Neural cell (in vitro differentiated cells): ENCODE measurements at regions not wholly inside any gene's neighbourhood (a gene's known extent, or its start where the extent isn't known, plus 50 kb on each side); places are given as distances from the start of the nearest gene placed in this dataset.

Source experiments
- H2AFZ ChIP-seq: fragments of 200-600, 300-800 bp; sonication (generic), shearing (Covaris generic); 2 replicates; pipeline ENCODE4 v1.6.0; 2014; ENCODE audit warnings: low read depth, mild to moderate bottlenecking, antibody characterized with exemption, low read length, moderate library complexity
- H3F3A ChIP-seq: fragments of 200-600 bp; shearing (Covaris generic); 2 replicates; pipeline ENCODE4 v1.6.1; 2016; ENCODE audit warnings: mild to moderate bottlenecking, moderate library complexity, mixed read lengths, antibody characterized with exemption, low read length; ENCODE audit not compliant: insufficient read depth, poor library complexity, severe bottlenecking
- H3K27ac ChIP-seq: fragments of 200-600, 300-800 bp; sonication (generic), shearing (Covaris generic); 2 replicates; pipeline ENCODE4 v1.5.1; 2014; ENCODE audit warnings: mild to moderate bottlenecking, low read length, moderate library complexity
- H3K27me3 ChIP-seq: fragments of 300-800, 200-600 bp; sonication (generic), shearing (Covaris generic); 2 replicates; pipeline ENCODE4 v1.6.0; 2014; ENCODE audit warnings: mild to moderate bottlenecking, low read depth, low read length, moderate library complexity; ENCODE audit not compliant: insufficient read depth
- H3K36me3 ChIP-seq: fragments of 300-800, 200-600 bp; sonication (generic), shearing (Covaris generic); 2 replicates; pipeline ENCODE4 v1.5.1; 2014; ENCODE audit warnings: mild to moderate bottlenecking, antibody characterized with exemption, low read length, moderate library complexity; ENCODE audit not compliant: insufficient read depth
- H3K4me2 ChIP-seq: fragments of 300-800, 200-600 bp; sonication (generic), shearing (Covaris generic); 2 replicates; pipeline ENCODE4 v1.6.0; 2014; ENCODE audit warnings: mild to moderate bottlenecking, low read length
- H3K4me3 ChIP-seq: fragments of 300-800, 200-600 bp; sonication (generic), shearing (Covaris generic); 2 replicates; pipeline ENCODE4 v1.5.1; 2014; ENCODE audit warnings: mild to moderate bottlenecking, low read length, moderate library complexity
- H3K79me2 ChIP-seq: fragments of 200-600 bp; shearing (Covaris generic); replicated peaks from 2 replicates; pipeline ENCODE4 v1.6.0; 2014; ENCODE audit warnings: mild to moderate bottlenecking, low read length, moderate library complexity; ENCODE audit not compliant: insufficient read depth
- H3K9ac ChIP-seq: fragments of 300-800, 200-600 bp; sonication (generic), shearing (Covaris generic); 2 replicates; pipeline ENCODE4 v1.6.1; 2016; ENCODE audit warnings: mild to moderate bottlenecking, low read length, mixed read lengths
- H3K9me2 ChIP-seq: fragments of 200-600 bp; shearing (Covaris generic); 2 replicates; pipeline ENCODE4 v1.6.1; 2016; ENCODE audit warnings: mild to moderate bottlenecking, low read length, mixed read lengths; ENCODE audit not compliant: insufficient read depth
- H3K9me3 ChIP-seq: fragments of 200-600, 300-800 bp; sonication (generic), shearing (Covaris generic); 2 replicates; pipeline ENCODE4 v1.6.1; 2016; ENCODE audit warnings: mild to moderate bottlenecking, mixed run types, low read length, moderate library complexity, mixed read lengths
- H4K20me1 ChIP-seq: fragments of 200-600 bp; shearing (Covaris generic); 2 replicates; pipeline ENCODE4 v1.6.1; 2016; ENCODE audit warnings: mild to moderate bottlenecking, mixed run types; ENCODE audit not compliant: insufficient read depth
- EP300 ChIP-seq: fragments of 450-650 bp; conservative IDR thresholded peaks from 2 replicates; pipeline ENCODE4 v1.6.1; 2014; ENCODE audit warnings: antibody characterized with exemption, mild to moderate bottlenecking, moderate library complexity; ENCODE audit not compliant: poor library complexity, severe bottlenecking
- EZH2 ChIP-seq: fragments of 200-600, 300-800 bp; shearing (Covaris generic), sonication (generic); IDR thresholded peaks from 2 replicates; pipeline ENCODE4 v1.6.1; 2014; ENCODE audit warnings: antibody characterized with exemption, low read length, borderline replicate concordance, mild to moderate bottlenecking; ENCODE audit not compliant: insufficient read depth, poor library complexity, severe bottlenecking
- MXI1 ChIP-seq: fragments of 450-650 bp; conservative IDR thresholded peaks from 2 replicates; pipeline ENCODE4 v1.6.1; 2014; ENCODE audit warnings: antibody characterized with exemption, mild to moderate bottlenecking; ENCODE audit not compliant: poor library complexity, severe bottlenecking
- POLR2AphosphoS5 ChIP-seq: IDR thresholded peaks from 2 replicates; pipeline ENCODE4 v1.6.1; 2012
- RAD21 ChIP-seq: fragments of 450-650 bp; conservative IDR thresholded peaks from 2 replicates; pipeline ENCODE4 v1.6.1; 2014; ENCODE audit warnings: antibody characterized with exemption, mild to moderate bottlenecking, moderate library complexity
- SMC3 ChIP-seq: fragments of 450-650 bp; conservative IDR thresholded peaks from 2 replicates; pipeline ENCODE4 v1.6.1; 2014; ENCODE audit warnings: antibody characterized with exemption, mild to moderate bottlenecking, moderate library complexity; ENCODE audit not compliant: poor library complexity
- TAF1 ChIP-seq: IDR thresholded peaks from 2 replicates; pipeline ENCODE4 v1.6.1; 2012; ENCODE audit warnings: low read depth
- TF ChIP-seq, protein P1 (sequence below): fragments of 450-650 bp; IDR thresholded peaks from 2 replicates; pipeline ENCODE4 v1.5.1; 2014; ENCODE audit warnings: antibody characterized with exemption, mild to moderate bottlenecking, moderate library complexity; ENCODE audit not compliant: poor library complexity, severe bottlenecking
- TF ChIP-seq, protein P2 (sequence below): IDR thresholded peaks from 2 replicates; pipeline ENCODE4 v1.6.1; 2012; ENCODE audit warnings: borderline replicate concordance

DNA sequence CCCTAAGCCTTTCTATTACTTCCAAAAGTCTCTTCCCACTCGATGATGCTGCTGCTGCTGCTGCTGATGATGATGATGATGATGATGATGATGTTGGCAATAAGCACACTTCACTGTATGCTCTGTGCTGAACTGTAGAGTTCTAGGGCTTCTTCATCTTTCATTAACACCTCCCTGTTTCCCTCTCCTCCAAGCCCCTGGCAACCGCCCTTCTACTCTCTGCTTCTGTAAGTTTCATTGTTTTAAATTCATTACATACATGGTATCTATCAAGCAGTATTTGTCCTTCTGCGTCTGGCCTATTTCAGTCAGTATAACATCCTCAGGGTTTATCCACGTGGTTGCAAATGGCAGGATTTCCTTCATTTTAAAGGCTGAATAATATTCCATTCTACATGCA, 100.2 kb downstream of the THBS2 start:
- no peak overlapping the region for H3K4me3 ChIP-seq
- H3K9ac ChIP-seq = no peak overlapping the region
- no peaks in the 10 kb centered on the region for H3K36me3 ChIP-seq
- no peak for TF ChIP-seq RAD21
- no peak for TF ChIP-seq EP300
- TF ChIP-seq, protein P1, sequence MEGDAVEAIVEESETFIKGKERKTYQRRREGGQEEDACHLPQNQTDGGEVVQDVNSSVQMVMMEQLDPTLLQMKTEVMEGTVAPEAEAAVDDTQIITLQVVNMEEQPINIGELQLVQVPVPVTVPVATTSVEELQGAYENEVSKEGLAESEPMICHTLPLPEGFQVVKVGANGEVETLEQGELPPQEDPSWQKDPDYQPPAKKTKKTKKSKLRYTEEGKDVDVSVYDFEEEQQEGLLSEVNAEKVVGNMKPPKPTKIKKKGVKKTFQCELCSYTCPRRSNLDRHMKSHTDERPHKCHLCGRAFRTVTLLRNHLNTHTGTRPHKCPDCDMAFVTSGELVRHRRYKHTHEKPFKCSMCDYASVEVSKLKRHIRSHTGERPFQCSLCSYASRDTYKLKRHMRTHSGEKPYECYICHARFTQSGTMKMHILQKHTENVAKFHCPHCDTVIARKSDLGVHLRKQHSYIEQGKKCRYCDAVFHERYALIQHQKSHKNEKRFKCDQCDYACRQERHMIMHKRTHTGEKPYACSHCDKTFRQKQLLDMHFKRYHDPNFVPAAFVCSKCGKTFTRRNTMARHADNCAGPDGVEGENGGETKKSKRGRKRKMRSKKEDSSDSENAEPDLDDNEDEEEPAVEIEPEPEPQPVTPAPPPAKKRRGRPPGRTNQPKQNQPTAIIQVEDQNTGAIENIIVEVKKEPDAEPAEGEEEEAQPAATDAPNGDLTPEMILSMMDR = no peak
- TF ChIP-seq MXI1 = no peak
- TF ChIP-seq, protein P2, sequence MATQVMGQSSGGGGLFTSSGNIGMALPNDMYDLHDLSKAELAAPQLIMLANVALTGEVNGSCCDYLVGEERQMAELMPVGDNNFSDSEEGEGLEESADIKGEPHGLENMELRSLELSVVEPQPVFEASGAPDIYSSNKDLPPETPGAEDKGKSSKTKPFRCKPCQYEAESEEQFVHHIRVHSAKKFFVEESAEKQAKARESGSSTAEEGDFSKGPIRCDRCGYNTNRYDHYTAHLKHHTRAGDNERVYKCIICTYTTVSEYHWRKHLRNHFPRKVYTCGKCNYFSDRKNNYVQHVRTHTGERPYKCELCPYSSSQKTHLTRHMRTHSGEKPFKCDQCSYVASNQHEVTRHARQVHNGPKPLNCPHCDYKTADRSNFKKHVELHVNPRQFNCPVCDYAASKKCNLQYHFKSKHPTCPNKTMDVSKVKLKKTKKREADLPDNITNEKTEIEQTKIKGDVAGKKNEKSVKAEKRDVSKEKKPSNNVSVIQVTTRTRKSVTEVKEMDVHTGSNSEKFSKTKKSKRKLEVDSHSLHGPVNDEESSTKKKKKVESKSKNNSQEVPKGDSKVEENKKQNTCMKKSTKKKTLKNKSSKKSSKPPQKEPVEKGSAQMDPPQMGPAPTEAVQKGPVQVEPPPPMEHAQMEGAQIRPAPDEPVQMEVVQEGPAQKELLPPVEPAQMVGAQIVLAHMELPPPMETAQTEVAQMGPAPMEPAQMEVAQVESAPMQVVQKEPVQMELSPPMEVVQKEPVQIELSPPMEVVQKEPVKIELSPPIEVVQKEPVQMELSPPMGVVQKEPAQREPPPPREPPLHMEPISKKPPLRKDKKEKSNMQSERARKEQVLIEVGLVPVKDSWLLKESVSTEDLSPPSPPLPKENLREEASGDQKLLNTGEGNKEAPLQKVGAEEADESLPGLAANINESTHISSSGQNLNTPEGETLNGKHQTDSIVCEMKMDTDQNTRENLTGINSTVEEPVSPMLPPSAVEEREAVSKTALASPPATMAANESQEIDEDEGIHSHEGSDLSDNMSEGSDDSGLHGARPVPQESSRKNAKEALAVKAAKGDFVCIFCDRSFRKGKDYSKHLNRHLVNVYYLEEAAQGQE = no peak
- no peak for TF ChIP-seq SMC3
- TF ChIP-seq TAF1 = no peak
- no peak for TF ChIP-seq POLR2AphosphoS5
- TF ChIP-seq EZH2 = no peak
- H3K4me2 ChIP-seq = no peak overlapping the region
- H2AFZ ChIP-seq = no peak overlapping the region
- no peaks in the 10 kb centered on the region for H4K20me1 ChIP-seq
- no peaks in the 10 kb centered on the region for H3K79me2 ChIP-seq
- no peaks in the 10 kb centered on the region for H3K27me3 ChIP-seq
- no peaks in the 10 kb centered on the region for H3F3A ChIP-seq
- H3K9me2 ChIP-seq = no peaks in the 10 kb centered on the region
- no peaks in the 10 kb centered on the region for H3K9me3 ChIP-seq
- H3K27ac ChIP-seq = no peak overlapping the region

DNA sequence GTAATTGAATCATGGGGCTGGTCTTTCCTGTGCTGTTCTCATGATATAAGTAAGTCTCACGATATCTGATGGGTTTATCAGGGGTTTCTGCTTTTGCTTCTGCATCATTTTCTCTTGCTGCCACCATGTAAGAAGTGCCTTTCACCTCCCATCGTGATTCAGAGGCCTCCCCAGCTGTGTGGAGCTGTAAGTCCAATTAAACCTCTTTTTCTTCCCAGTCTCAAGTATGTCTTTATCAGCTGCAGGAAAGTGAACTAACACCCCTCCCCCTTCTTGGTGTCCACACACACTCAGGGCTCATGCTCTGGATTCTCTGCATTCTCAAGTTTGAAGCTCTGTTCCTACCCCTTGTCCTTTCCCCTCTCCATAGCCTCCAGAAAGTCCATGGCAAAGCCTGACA, 107.1 kb downstream of the THBS2 start:
- Histone ChIP-seq H3K79me2 (no peaks in the 10 kb centered on the region), H3F3A (no peaks in the 10 kb centered on the region), H3K9me2 (no peaks in the 10 kb centered on the region), H3K36me3 (no peaks in the 10 kb centered on the region), H3K27ac (no peak overlapping the region), H4K20me1 (no peaks in the 10 kb centered on the region), H2AFZ (no peak overlapping the region), H3K9ac (no peak overlapping the region), H3K9me3 (no peaks in the 10 kb centered on the region), H3K4me2 (no peak overlapping the region), H3K27me3 (no peaks in the 10 kb centered on the region), H3K4me3 (no peak overlapping the region)
- TF ChIP-seq TAF1 (no peak), MXI1 (no peak), EZH2 (no peak), SMC3 (no peak), EP300 (no peak)
- TF ChIP-seq, protein P2 = no peak
- TF ChIP-seq, protein P1 = no peak
